Thyroid gland (tissue), 4 donors: ENCODE measurements at regions not wholly inside any gene's neighbourhood (a gene's known extent, or its start where the extent isn't known, plus 50 kb on each side); places are given as distances from the start of the nearest gene placed in this dataset.
"Not testable (repeated sequence)": the region's sequence is repeated elsewhere in the genome, so short reads cannot be mapped to it uniquely, and the experiment has no call there.

Source experiments
- POLR2A ChIP-seq, 2 donors: fragments of 450-650 bp; IDR thresholded peaks; one replicate each; pipeline ENCODE4 v1.6.1; 2017; ENCODE audit warnings: antibody characterized with exemption in 2 of 2, mild to moderate bottlenecking in 2 of 2, moderate library complexity in 1 of 2
- TF ChIP-seq, protein P1 (sequence below), 6 experiments: fragments of 200-600 bp in 3 of 6; fragments of 450-650 bp in 3 of 6; sonication (generic) in 3 of 6; IDR thresholded peaks; one replicate each; pipeline ENCODE4 v1.5.1; 2016 to 2019; ENCODE audit warnings: antibody characterized with exemption in 6 of 6, mild to moderate bottlenecking in 2 of 6, inconsistent platforms in 1 of 6, moderate library complexity in 1 of 6

DNA sequence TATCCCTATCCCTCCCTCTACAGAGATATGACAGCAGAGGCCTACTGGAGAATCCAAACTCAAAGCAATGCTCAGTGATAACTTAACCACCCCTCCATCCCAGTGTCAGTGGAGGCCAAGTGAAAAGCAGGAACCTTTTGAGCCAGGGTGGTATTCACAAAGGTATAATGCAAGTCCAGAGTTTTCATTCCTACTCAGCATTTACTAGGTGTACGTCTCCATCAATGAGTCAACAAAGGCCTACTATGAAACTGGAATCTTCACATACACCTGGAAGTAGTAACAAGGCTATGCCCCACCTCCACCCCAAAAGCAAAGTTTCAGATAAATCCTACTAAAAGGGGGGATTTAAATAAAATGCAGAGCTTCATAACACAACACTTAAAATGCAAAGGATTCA lies 4761.7 kb upstream of the OR11H1 start:
- TF ChIP-seq, protein P1, sequence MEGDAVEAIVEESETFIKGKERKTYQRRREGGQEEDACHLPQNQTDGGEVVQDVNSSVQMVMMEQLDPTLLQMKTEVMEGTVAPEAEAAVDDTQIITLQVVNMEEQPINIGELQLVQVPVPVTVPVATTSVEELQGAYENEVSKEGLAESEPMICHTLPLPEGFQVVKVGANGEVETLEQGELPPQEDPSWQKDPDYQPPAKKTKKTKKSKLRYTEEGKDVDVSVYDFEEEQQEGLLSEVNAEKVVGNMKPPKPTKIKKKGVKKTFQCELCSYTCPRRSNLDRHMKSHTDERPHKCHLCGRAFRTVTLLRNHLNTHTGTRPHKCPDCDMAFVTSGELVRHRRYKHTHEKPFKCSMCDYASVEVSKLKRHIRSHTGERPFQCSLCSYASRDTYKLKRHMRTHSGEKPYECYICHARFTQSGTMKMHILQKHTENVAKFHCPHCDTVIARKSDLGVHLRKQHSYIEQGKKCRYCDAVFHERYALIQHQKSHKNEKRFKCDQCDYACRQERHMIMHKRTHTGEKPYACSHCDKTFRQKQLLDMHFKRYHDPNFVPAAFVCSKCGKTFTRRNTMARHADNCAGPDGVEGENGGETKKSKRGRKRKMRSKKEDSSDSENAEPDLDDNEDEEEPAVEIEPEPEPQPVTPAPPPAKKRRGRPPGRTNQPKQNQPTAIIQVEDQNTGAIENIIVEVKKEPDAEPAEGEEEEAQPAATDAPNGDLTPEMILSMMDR (IDR thresholded peaks at IDR 0.05), result not testable (repeated sequence)
- TF ChIP-seq POLR2A (IDR thresholded peaks at IDR 0.05), result not testable (repeated sequence)
